Keratinocyte (primary cell): ENCODE measurements at regions not wholly inside any gene's neighbourhood (a gene's known extent, or its start where the extent isn't known, plus 50 kb on each side); places are given as distances from the start of the nearest gene placed in this dataset.

ENCODE experiments used
- DNase-seq: peaks from one replicate; pipeline ENCODE4 v3.0.0-alpha.2; 2011; ENCODE audit warnings: low read depth, missing footprints, low spot score
- FAIRE-seq: peaks from 2 replicates; lab custom pipeline; 2011; peaks lifted over from hg19 to GRCh38; lab: Jason Lieb, UNC
- H2AFZ ChIP-seq: 2 replicates; pipeline ENCODE4 v1.6.0; 2012; ENCODE audit warnings: low read length, control low read depth, inconsistent platforms; ENCODE audit not compliant: control insufficient read depth
- H3K27ac ChIP-seq: 2 replicates; pipeline ENCODE4 v1.5.1; 2011; ENCODE audit warnings: low read length; ENCODE audit not compliant: control insufficient read depth, insufficient read depth
- H3K27me3 ChIP-seq: 3 replicates; pipeline ENCODE4 v1.6.0; 2011; ENCODE audit warnings: low read length; ENCODE audit not compliant: control insufficient read depth, insufficient read depth; ENCODE audit errors: extremely low read depth
- H3K36me3 ChIP-seq, 2 experiments: 2 replicates in 1 of 2; 3 replicates in 1 of 2; pipeline ENCODE4 v1.5.1; 2011; ENCODE audit warnings: low read length in 2 of 2, mild to moderate bottlenecking in 1 of 2; ENCODE audit not compliant: control insufficient read depth in 2 of 2, insufficient read depth in 2 of 2; ENCODE audit errors: extremely low read depth in 1 of 2
- H3K4me1 ChIP-seq: 3 replicates; pipeline ENCODE4 v1.5.1; 2011; ENCODE audit warnings: low read length; ENCODE audit not compliant: control insufficient read depth, insufficient read depth; ENCODE audit errors: extremely low read depth
- H3K4me2 ChIP-seq: 3 replicates; pipeline ENCODE4 v1.6.0; 2011; ENCODE audit warnings: low read depth, low read length; ENCODE audit not compliant: control insufficient read depth, insufficient read depth; ENCODE audit errors: extremely low read depth
- H3K4me3 ChIP-seq, 3 experiments: fragments of 200-600 bp in 1 of 3; sonication (generic) in 1 of 3; 2 replicates in 2 of 3; 3 replicates in 1 of 3; pipeline ENCODE4 v1.5.1; 2011 to 2016; ENCODE audit warnings: low read length in 3 of 3, mild to moderate bottlenecking in 3 of 3, control low read depth in 2 of 3, inconsistent platforms in 1 of 3, low read depth in 1 of 3, mixed read lengths in 1 of 3, mixed run types in 1 of 3, moderate library complexity in 1 of 3; ENCODE audit not compliant: control insufficient read depth in 2 of 3, insufficient read depth in 2 of 3; ENCODE audit errors: extremely low read depth in 1 of 3
- H3K79me2 ChIP-seq: 2 replicates; pipeline ENCODE4 v1.6.0; 2012; ENCODE audit warnings: low read length; ENCODE audit not compliant: control insufficient read depth, insufficient read depth
- H3K9ac ChIP-seq: 3 replicates; pipeline ENCODE4 v1.6.0; 2011; ENCODE audit warnings: low read length; ENCODE audit not compliant: control insufficient read depth, insufficient read depth; ENCODE audit errors: extremely low read depth
- H3K9me1 ChIP-seq: 3 replicates; pipeline ENCODE4 v1.6.0; 2011; ENCODE audit warnings: low read length; ENCODE audit not compliant: control insufficient read depth, insufficient read depth; ENCODE audit errors: extremely low read depth
- H3K9me3 ChIP-seq: 2 replicates; pipeline ENCODE4 v1.5.1; 2012; ENCODE audit warnings: low read depth, low read length; ENCODE audit not compliant: control insufficient read depth
- H4K20me1 ChIP-seq: 3 replicates; pipeline ENCODE4 v1.6.0; 2011; ENCODE audit warnings: low read length; ENCODE audit not compliant: control insufficient read depth, insufficient read depth; ENCODE audit errors: extremely low read depth
- CTCF ChIP-seq, 3 experiments: IDR thresholded peaks in 1 of 3; conservative IDR thresholded peaks in 1 of 3; optimal IDR thresholded peaks in 1 of 3; 2 replicates in 2 of 3; 3 replicates in 1 of 3; pipeline versions ENCODE3 to v1.5.1; 2011; ENCODE audit warnings: low read length in 3 of 3, mild to moderate bottlenecking in 3 of 3, moderate library complexity in 2 of 3, control low read depth in 1 of 3, inconsistent platforms in 1 of 3; ENCODE audit not compliant: insufficient read depth in 2 of 3; ENCODE audit errors: extremely low read depth in 1 of 3
- EZH2 ChIP-seq: IDR thresholded peaks from one replicate; pipeline ENCODE4 v1.6.1; 2012; ENCODE audit warnings: inconsistent platforms, mild to moderate bottlenecking, low read length, moderate library complexity
- dilution Hi-C: fragments of 300-500 bp; cut with MboI; formaldehyde crosslinking; loops from one replicate; pipeline ENCODE4 v1.7.0; 2020; ENCODE audit warnings: low sequenced_read_pairs; ENCODE audit not compliant: extremely low pct_ligation_motif_present

GRCh38 chr5:121031491-121031890 lies 567.4 kb downstream of the PRR16 start:
- TF ChIP-seq CTCF (optimal IDR thresholded peaks at IDR 0.05 in 1 of 3, IDR thresholded peaks at IDR 0.05 in 1 of 3, conservative IDR thresholded peaks at IDR 0.05 in 1 of 3; ENCODE audit: extremely low read depth in 1 of 3, insufficient read depth in 2 of 3, low read length in 3 of 3) (no peak), EZH2 (no peak)
- no peaks in the 10 kb centered on the region for H3K9me1 ChIP-seq

GRCh38 chr5:121033334-121033733 lies 569.2 kb downstream of the PRR16 start:
- Histone ChIP-seq H3K4me1 (no peaks in the 10 kb centered on the region), H3K4me3 (no peak overlapping the region), H3K79me2 (no peaks in the 10 kb centered on the region), H3K9me3 (no peaks in the 10 kb centered on the region), H3K9me1 (no peaks in the 10 kb centered on the region), H3K9ac (no peak overlapping the region), H3K4me2 (no peak overlapping the region), H2AFZ (no peak overlapping the region), H4K20me1 (no peaks in the 10 kb centered on the region), H3K27ac (no peak overlapping the region), H3K27me3 (no peaks in the 10 kb centered on the region), H3K36me3 (no peaks in the 10 kb centered on the region)
- no peak for DNase-seq
- TF ChIP-seq EZH2 = no peak
- TF ChIP-seq CTCF (optimal IDR thresholded peaks at IDR 0.05 in 1 of 3, IDR thresholded peaks at IDR 0.05 in 1 of 3, conservative IDR thresholded peaks at IDR 0.05 in 1 of 3; ENCODE audit: extremely low read depth in 1 of 3, insufficient read depth in 2 of 3, low read length in 3 of 3) = no peak
- no peak for FAIRE-seq
- dilution Hi-C loops = no loop called here

More at GRCh38 chr5:121031491-121031890, 567.4 kb downstream of the PRR16 start:
- no peaks in the 10 kb centered on the region for H3K27me3 ChIP-seq
- H3K27ac ChIP-seq = no peak overlapping the region
- H3K79me2 ChIP-seq = no peaks in the 10 kb centered on the region
- DNase-seq (no peak), FAIRE-seq (no peak)
- H3K9ac ChIP-seq = no peak overlapping the region
- dilution Hi-C loops = no loop called here
- no peaks in the 10 kb centered on the region for H3K9me3 ChIP-seq
- H3K36me3 ChIP-seq = no peaks in the 10 kb centered on the region
- H3K4me3 ChIP-seq = no peak overlapping the region
- H4K20me1 ChIP-seq = no peaks in the 10 kb centered on the region
- no peaks in the 10 kb centered on the region for H3K4me1 ChIP-seq
- no peak overlapping the region for H2AFZ ChIP-seq
- H3K4me2 ChIP-seq = no peak overlapping the region
